Upper lobe of left lung (tissue), 4 donors: ENCODE measurements at regions not wholly inside any gene's neighbourhood (a gene's known extent, or its start where the extent isn't known, plus 50 kb on each side); places are given as distances from the start of the nearest gene placed in this dataset.
"Not testable (repeated sequence)": the region's sequence is repeated elsewhere in the genome, so short reads cannot be mapped to it uniquely, and the experiment has no call there.

Experiments
- EP300 ChIP-seq, 4 donors: sonication (generic); formaldehyde crosslinking; IDR thresholded peaks; one replicate each; pipeline ENCODE4 v1.5.1; 2017; ENCODE audit warnings: antibody characterized with exemption in 4 of 4, control low read depth in 2 of 4
- POLR2AphosphoS5 ChIP-seq, 2 donors: sonication (generic); formaldehyde crosslinking; IDR thresholded peaks; one replicate each; pipeline ENCODE4 v1.5.1; 2017; ENCODE audit warnings: antibody characterized with exemption in 2 of 2
- TF ChIP-seq, protein P1 (sequence below), 6 experiments: fragments of 450-650 bp in 4 of 6; fragments of 200-600 bp in 2 of 6; sonication (generic) in 2 of 6; IDR thresholded peaks; one replicate each; pipeline ENCODE4 v1.5.1; 2016 to 2019; ENCODE audit warnings: antibody characterized with exemption in 6 of 6

DNA sequence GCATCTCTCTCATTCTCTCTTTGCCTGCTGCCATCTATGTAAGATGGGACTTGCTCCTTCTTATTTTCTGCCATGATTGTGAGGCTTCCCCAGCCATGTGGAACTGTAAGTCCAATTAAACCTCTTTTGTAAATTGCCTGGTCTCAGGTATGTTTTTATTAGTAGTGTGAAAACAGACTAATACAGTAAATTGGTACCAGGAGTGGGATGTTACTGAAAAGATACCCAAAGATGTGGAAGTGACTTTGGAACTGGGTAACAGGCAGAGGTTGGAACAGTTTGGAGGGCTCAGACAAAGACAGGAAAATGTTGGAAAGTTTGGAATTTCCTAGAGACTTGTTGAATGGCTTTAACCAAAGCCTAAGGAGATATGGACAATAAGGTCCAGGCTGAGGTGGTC, 503.1 kb upstream of the SOX9 start:
- TF ChIP-seq POLR2AphosphoS5, EP300 (IDR thresholded peaks at IDR 0.05): not testable (repeated sequence)
- TF ChIP-seq, protein P1, sequence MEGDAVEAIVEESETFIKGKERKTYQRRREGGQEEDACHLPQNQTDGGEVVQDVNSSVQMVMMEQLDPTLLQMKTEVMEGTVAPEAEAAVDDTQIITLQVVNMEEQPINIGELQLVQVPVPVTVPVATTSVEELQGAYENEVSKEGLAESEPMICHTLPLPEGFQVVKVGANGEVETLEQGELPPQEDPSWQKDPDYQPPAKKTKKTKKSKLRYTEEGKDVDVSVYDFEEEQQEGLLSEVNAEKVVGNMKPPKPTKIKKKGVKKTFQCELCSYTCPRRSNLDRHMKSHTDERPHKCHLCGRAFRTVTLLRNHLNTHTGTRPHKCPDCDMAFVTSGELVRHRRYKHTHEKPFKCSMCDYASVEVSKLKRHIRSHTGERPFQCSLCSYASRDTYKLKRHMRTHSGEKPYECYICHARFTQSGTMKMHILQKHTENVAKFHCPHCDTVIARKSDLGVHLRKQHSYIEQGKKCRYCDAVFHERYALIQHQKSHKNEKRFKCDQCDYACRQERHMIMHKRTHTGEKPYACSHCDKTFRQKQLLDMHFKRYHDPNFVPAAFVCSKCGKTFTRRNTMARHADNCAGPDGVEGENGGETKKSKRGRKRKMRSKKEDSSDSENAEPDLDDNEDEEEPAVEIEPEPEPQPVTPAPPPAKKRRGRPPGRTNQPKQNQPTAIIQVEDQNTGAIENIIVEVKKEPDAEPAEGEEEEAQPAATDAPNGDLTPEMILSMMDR (IDR thresholded peaks at IDR 0.05): not testable (repeated sequence)
